GM19351 (cell line): ENCODE measurements at regions not wholly inside any gene's neighbourhood (a gene's known extent, or its start where the extent isn't known, plus 50 kb on each side); places are given as distances from the start of the nearest gene placed in this dataset.
"Not testable (repeated sequence)": the region's sequence is repeated elsewhere in the genome, so short reads cannot be mapped to it uniquely, and the experiment has no call there.

Experiments
- ATAC-seq: cut with Tn5 transposase; IDR thresholded peaks from one replicate; pipeline ENCODE4 v1.9.1; 2021; ENCODE audit warnings: mild to moderate bottlenecking, moderate library complexity; ENCODE audit not compliant: unreplicated experiment

GRCh38 chr4:12612876-12613275 is 871.3 kb downstream of the RAB28 start:
- ATAC-seq: no peak

- ATAC-seq: not testable (repeated sequence)
These were observed 874.8 kb downstream of the RAB28 start for GRCh38 chr4:12609212-12609875.

DNA sequence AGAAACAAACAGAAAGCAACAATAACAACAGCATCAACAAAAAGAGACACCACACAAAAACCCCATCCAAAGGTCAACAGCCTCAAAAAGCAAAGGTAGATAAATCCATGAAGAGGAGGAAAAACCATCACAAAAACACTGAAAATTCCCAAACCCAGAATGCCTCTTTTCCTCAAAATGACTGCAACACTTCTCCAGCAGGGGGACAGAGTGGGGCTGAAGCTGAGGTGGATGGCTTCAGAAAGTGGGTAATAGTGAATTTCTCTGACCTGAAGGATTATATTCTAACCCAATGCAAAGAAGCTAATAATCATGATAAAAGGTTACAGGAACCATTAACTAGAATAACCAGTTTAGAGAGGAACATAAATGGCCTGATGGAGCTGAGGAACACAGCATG is 888.2 kb downstream of the RAB28 start:
- no peak for ATAC-seq

DNA sequence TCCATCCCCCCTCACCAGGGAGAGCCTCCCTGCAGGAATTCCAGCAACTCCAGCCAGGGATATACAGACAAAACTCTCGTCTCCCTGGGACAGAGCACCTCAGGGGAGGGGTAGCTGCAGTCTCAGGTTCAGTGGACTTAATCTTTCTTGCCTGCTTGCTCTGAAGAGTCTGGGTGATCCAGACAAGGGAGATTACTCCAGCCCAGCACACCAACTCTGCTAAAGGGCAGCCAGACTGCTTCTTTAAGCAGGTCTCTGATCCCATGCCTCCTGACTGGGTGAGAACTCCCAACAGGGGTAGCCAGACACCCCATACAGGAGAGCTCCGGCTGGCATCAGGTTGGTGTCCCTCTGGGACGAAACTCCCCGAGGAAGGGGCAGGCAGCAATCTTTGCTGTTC is 888.7 kb downstream of the RAB28 start:
- no peak for ATAC-seq

DNA sequence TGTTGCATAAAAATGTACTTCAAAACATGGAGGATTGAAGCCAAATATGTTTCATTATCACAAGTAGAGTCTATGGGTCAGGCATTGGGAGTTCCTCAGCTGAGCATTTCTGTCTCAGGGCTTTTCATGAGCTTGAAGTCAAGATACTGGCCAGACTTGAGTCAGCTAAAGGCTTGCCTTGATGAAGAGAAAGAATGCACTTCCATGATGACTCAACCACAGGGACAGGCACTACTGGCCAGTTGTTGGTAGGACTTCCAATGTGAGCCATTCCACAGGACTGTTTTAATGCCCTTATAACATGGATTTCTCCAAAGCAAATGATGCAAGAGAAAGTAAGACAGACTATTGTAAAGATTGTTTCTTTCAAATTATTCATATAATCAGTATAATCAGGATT is 895.6 kb downstream of the RAB28 start:
- no peak for ATAC-seq

- no peak for ATAC-seq
These were observed 897.7 kb downstream of the RAB28 start for GRCh38 chr4:12586242-12587006.

DNA sequence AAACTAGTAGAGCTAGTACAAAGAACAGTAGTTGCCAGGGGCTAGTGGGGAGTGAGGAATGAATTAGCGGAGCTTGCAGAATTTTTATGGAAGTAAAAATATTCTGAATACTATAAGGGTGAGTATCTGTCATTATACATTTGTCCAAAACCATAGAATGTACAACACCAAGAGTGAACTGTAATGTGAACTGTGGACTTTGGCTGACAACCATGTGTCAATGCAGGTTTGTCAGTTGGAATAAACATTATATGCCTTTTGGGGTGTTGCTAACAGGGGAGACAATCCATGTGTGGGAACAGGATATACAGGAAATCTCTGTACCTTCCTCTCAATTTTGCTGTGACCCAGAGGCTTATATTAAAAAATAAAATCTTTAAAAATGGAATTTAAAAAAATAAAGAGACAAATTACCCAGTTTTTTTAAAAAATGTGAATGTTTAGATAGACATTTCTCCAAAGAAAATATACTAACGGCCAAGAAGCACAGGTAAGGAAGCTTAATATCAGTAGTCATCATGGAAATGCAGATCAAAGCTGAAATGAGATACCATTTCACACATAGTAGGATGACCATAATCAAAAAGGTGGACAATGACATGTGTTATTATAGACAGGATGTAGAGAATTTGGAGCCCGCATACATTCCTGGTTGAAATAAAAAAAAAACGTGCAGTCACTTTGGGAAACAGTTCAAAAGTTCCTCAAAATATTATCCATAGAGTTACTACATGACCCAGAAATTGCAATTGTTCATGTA is 899.8 kb downstream of the RAB28 start:
- no peak for ATAC-seq

GRCh38 chr4:12583275-12583674 is 900.9 kb downstream of the RAB28 start:
- no peak for ATAC-seq

DNA sequence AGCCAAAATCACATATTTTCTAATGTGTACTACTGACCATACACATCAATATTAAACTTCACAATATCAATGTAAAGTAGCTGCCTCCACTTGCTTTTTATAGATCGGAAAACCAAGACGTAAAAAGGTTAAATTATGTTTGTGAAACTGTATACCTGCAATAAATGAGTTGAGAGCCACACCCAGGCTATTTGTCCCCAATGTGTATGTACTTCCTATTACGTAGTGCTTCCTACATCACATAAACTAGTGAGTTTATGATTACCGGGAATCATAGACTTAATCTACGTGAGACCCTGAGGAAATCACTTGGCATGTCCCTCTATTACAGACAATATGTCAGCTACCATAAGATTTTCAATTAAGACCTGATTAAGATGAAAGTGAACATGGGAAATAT is 903.4 kb downstream of the RAB28 start:
- no peak for ATAC-seq

- ATAC-seq: no peak
These were observed 905.0 kb downstream of the RAB28 start for GRCh38 chr4:12579172-12579571.

DNA sequence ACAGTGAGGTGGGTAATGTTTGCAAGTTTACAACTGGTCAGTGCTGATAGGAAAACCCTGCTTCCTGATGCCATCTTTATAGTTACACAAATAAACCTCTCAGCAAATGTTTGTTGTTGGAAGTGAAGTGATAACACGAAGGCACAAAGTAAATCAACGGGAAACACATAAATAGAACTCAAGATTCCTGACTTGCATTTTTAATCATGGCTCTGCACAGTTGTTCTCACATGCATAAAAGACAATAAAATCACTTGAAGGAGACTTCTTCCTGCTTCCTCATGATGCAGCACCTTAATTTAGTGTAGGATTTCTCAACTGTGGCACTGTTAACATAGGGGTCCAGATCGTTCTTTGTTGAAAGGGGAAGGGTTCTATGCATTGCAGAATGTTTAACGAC is 907.7 kb downstream of the RAB28 start:
- ATAC-seq: no peak

GRCh38 chr4:12573716-12574115 is 910.4 kb downstream of the RAB28 start:
- no peak for ATAC-seq

- no peak for ATAC-seq
These were observed 921.5 kb downstream of the RAB28 start for GRCh38 chr4:12562476-12563140.

- no peak for ATAC-seq
These were observed 922.1 kb downstream of the RAB28 start for GRCh38 chr4:12562021-12562420.

- ATAC-seq: no peak
These were observed 929.1 kb downstream of the RAB28 start for GRCh38 chr4:12555011-12555410.

DNA sequence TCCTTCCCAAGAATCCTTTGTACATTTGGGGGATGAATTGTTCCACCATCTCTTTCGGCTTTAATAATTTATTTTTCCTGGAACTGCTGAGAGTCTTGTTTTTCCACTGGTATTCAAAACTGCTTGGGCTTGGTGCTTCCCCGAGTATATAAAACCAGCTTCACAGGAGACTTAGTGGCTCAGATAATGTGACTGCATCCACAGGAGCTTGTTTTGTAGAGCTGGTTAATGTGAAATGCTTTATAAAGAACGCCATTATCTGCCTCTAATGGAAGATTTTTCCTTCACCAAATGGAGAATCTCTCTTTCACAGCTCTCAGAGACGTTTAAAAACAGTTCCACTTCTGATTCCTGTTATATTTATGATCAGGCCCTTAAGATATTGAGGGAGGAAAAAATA is 935.5 kb downstream of the RAB28 start:
- no peak for ATAC-seq

DNA sequence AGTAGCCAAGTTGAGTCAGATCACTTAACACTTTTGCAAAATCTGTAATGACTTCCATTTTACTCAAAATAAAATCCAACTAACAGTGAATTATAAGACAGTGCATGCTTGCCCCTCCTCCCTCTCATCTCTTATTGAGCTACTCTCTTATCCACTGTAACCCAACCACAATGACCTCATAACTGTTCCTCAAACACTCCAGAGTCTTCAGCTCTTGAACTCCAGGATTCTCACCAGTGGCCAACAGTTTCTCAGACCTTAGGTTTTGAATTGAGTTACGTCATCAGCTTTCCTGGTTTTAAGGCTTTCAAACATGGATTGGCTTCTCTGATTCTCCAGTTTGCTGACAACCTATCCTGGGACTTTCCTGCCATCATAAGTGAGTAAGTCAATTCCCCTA is 938.3 kb downstream of the RAB28 start:
- no peak for ATAC-seq

GRCh38 chr4:12538162-12538561 is 946.0 kb downstream of the RAB28 start:
- no peak for ATAC-seq

GRCh38 chr4:12534684-12535083 is 949.5 kb downstream of the RAB28 start:
- ATAC-seq: no peak

- ATAC-seq: no peak
These were observed 964.7 kb downstream of the RAB28 start for GRCh38 chr4:12519426-12519825.

DNA sequence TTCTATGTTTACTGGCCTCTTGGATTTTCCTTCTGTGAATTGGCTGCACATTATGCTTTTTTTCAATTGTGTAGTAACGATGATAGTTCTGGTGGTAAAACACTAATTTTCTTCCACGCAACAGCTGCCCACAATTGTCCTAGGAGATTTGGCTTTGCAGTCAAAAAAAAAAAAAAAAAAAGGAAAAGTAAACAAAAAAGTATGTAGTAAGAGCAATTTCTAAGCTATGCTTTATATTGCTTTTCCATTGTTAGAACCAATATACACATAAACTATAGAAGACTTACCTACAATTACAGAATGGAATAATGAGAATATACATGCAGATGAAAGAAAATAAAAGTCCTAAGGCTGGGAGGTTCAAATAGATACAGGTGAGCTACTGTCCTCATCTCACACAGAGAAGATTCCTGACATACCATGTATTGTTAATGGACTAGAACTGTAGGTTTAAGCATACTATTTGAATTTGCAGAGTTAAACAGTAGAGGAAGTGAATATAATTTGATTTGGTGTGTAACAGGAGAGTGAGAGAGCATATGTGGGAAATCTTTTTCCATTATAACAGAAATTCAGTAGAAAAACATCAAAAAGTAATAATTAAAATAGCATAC is 976.2 kb downstream of the RAB28 start:
- no peak for ATAC-seq
